ENCODE measurements at regions not wholly inside any gene's neighbourhood (a gene's known extent, or its start where the extent isn't known, plus 50 kb on each side); places are given as distances from the start of the nearest gene placed in this dataset.

DNA sequence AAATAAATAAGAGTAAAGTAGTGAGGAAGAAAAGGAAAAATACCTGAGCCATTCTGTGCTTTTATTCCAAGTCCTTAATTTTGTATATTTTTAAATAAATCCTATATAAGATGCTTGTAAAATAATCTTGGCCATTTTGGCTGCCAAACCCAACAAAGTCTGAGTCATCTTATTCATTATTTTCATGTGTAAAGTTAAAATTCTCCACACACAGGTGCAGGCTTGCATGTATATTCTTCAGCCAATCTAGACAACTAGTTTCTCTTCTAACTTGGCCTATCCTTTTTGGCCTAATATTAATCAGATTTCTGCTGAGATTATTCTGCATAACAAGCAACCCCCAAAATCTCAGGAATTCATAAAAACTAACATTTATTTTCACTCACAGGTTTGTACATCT, 189.8 kb upstream of the ATP11B start:
- TF ChIP-seq, protein P1, sequence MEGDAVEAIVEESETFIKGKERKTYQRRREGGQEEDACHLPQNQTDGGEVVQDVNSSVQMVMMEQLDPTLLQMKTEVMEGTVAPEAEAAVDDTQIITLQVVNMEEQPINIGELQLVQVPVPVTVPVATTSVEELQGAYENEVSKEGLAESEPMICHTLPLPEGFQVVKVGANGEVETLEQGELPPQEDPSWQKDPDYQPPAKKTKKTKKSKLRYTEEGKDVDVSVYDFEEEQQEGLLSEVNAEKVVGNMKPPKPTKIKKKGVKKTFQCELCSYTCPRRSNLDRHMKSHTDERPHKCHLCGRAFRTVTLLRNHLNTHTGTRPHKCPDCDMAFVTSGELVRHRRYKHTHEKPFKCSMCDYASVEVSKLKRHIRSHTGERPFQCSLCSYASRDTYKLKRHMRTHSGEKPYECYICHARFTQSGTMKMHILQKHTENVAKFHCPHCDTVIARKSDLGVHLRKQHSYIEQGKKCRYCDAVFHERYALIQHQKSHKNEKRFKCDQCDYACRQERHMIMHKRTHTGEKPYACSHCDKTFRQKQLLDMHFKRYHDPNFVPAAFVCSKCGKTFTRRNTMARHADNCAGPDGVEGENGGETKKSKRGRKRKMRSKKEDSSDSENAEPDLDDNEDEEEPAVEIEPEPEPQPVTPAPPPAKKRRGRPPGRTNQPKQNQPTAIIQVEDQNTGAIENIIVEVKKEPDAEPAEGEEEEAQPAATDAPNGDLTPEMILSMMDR (IDR thresholded peaks at IDR 0.05; ENCODE audit: insufficient read depth in 1 of 2, low read depth in 1 of 2, low read length in 1 of 2, severe bottlenecking in 1 of 2, unreplicated experiment in 1 of 2), result no peak
- no peaks in the 10 kb centered on the region for H3K36me3 ChIP-seq (ENCODE audit: control insufficient read depth, insufficient read depth, low read length)
- POLR2A ChIA-PET, result no interaction called here
- no peaks in the 10 kb centered on the region; the same call in 1 of the 2 replicates for H3K9me3 ChIP-seq
- DNase-seq, result no peak
- H3K4me3 ChIP-seq (ENCODE audit: low read depth, low read length), result no peak overlapping the region
- CTCF ChIA-PET, result no interaction called here
- H3K4me1 Mint-ChIP-seq (ENCODE audit: low read depth, unreplicated experiment), result peaks cover 11% of the 10 kb centered on the region
- no peak overlapping the region for H3K4me3 Mint-ChIP-seq (ENCODE audit: unreplicated experiment)
- H3K27ac Mint-ChIP-seq (ENCODE audit: unreplicated experiment), result no peak overlapping the region
- H3K27me3 ChIP-seq (replicated peaks; ENCODE audit: control insufficient read depth, insufficient read depth, low read length), result no peaks in the 10 kb centered on the region
- intact Hi-C loops (cut with micrococcal nuclease; ENCODE audit: unreplicated experiment), result no loop called here
- H3K9me3 Mint-ChIP-seq (ENCODE audit: unreplicated experiment), result no peaks in the 10 kb centered on the region
- no peaks in the 10 kb centered on the region for H3K36me3 Mint-ChIP-seq (ENCODE audit: insufficient read depth, unreplicated experiment)
- peaks cover 14% of the 10 kb centered on the region for H3K4me1 ChIP-seq
- BruUV-seq (replicated peaks), result no TSS peak
- H3K27me3 Mint-ChIP-seq (ENCODE audit: insufficient read depth, unreplicated experiment), result no peaks in the 10 kb centered on the region

DNA sequence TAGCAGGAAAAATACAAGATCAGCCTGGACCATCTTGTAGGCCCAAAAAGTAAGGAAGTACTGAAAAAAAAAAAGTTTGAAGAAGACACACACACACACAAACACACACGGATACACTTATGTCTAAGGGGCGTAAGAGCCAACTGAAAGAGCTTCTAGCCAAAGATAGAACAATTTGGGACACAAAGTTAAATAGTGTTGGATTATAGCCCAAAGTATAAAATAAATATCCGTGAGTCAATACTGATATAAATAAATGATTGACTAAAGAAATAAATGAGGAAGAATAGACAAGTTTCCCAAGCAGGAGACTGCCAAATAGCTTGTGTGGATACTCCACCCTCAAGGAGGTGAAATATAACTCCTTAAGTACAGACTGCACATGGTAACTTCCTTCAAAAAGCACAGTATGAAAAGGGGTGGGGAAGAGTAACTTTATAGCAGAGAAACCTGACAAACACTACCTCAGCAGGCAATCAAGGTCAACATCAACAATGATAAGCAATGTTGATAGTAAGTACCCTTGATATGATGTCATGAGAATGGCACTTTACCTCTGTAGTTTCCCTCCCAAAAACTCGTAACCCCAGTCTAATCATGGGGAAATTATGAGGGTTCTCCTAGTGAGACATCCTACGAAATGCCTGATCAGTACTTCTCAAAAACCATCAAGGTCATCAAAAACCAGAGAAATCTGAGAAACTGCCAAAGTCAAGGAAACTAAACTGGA, 187.3 kb upstream of the ATP11B start:
- Mint-ChIP-seq H3K9me3 (ENCODE audit: unreplicated experiment) (no peaks in the 10 kb centered on the region), H3K4me3 (ENCODE audit: unreplicated experiment) (no peak overlapping the region)
- CTCF ChIA-PET, result interaction anchor here (0.6 kb wide), 1 partner anchor 79 kb away, joined by 3 read pairs; no protein-coding TSS in a partner anchor

DNA sequence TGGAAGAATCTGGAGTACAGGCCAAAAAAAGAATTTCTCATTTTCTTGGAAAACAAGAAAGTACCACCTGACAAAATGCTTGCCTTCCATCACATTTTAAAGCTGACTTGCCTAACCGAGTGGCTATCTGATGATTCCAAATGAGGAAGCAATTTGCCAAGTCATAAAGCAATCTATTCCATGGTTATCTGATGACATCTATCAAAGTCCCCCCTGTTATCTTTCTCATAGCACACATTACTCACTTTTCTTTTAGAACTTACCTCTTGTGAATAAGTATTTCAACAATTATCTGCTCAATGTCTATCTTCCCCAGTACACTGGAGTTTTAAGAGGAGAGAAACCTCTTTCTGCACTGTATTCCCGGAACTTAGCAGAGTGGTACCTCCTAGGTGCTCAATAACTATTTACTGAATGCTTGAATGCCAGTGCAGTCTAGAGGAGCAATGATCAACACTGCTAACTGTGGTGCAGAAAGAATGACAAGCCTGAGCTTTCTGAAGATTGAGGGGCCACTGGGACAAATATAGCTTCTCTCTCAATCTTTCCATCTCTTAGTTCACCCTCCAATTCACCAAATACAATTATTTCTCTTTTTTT, 186.3 kb upstream of the ATP11B start:
- no peak for DNase-seq
- Mint-ChIP-seq H3K4me3 (ENCODE audit: unreplicated experiment) (no peak overlapping the region), H3K9me3 (ENCODE audit: unreplicated experiment) (no peaks in the 10 kb centered on the region), H3K4me1 (ENCODE audit: low read depth, unreplicated experiment) (peaks cover 23% of the 10 kb centered on the region), H3K27ac (ENCODE audit: unreplicated experiment) (no peak overlapping the region), H3K27me3 (ENCODE audit: insufficient read depth, unreplicated experiment) (no peaks in the 10 kb centered on the region), H3K36me3 (ENCODE audit: insufficient read depth, unreplicated experiment) (no peaks in the 10 kb centered on the region)
- ChIA-PET CTCF (no interaction called here), POLR2A (no interaction called here)
- TF ChIP-seq, protein P1 (IDR thresholded peaks at IDR 0.05; ENCODE audit: insufficient read depth in 1 of 2, low read depth in 1 of 2, low read length in 1 of 2, severe bottlenecking in 1 of 2, unreplicated experiment in 1 of 2), result no peak
- peaks cover 22% of the 10 kb centered on the region for H3K4me1 ChIP-seq
- intact Hi-C loops (cut with micrococcal nuclease; ENCODE audit: unreplicated experiment), result loop anchor here (1.0 kb wide), 1 partner anchor 10 kb away; no protein-coding TSS in a partner anchor
- H3K4me3 ChIP-seq (ENCODE audit: low read depth, low read length), result no peak overlapping the region
- H3K36me3 ChIP-seq (ENCODE audit: control insufficient read depth, insufficient read depth, low read length), result no peaks in the 10 kb centered on the region
- H3K9me3 ChIP-seq, result no peaks in the 10 kb centered on the region
- BruUV-seq (replicated peaks), result no TSS peak
- H3K27me3 ChIP-seq (replicated peaks; ENCODE audit: control insufficient read depth, insufficient read depth, low read length), result no peaks in the 10 kb centered on the region

More for the DNA sequence above, 187.3 kb upstream of the ATP11B start:
- POLR2A ChIA-PET, result no interaction called here
- Histone ChIP-seq H3K4me1 (peaks cover 22% of the 10 kb centered on the region), H3K9me3 (no peaks in the 10 kb centered on the region), H3K36me3 (ENCODE audit: control insufficient read depth, insufficient read depth, low read length) (no peaks in the 10 kb centered on the region), H3K27me3 (replicated peaks; ENCODE audit: control insufficient read depth, insufficient read depth, low read length) (no peaks in the 10 kb centered on the region), H3K4me3 (ENCODE audit: low read depth, low read length) (no peak overlapping the region)
- BruUV-seq (replicated peaks), result no TSS peak
- DNase-seq, result no peak
- Mint-ChIP-seq H3K4me1 (ENCODE audit: low read depth, unreplicated experiment) (peaks cover 23% of the 10 kb centered on the region), H3K27me3 (ENCODE audit: insufficient read depth, unreplicated experiment) (no peaks in the 10 kb centered on the region), H3K27ac (ENCODE audit: unreplicated experiment) (no peak overlapping the region), H3K36me3 (ENCODE audit: insufficient read depth, unreplicated experiment) (no peaks in the 10 kb centered on the region)
- TF ChIP-seq, protein P1 (IDR thresholded peaks at IDR 0.05; ENCODE audit: insufficient read depth in 1 of 2, low read depth in 1 of 2, low read length in 1 of 2, severe bottlenecking in 1 of 2, unreplicated experiment in 1 of 2), result no peak
- intact Hi-C loops (cut with micrococcal nuclease; ENCODE audit: unreplicated experiment), result loop anchor here (1.0 kb wide), 1 partner anchor 9 kb away; no protein-coding TSS in a partner anchor
